NCI-H1436 (cell line): ENCODE measurements at regions not wholly inside any gene's neighbourhood (a gene's known extent, or its start where the extent isn't known, plus 50 kb on each side); places are given as distances from the start of the nearest gene placed in this dataset.
"Not testable (repeated sequence)": the region's sequence is repeated elsewhere in the genome, so short reads cannot be mapped to it uniquely, and the experiment has no call there.

Experiments
- DNase-seq: peaks from one replicate; lab custom pipeline; 2025; lab: John Stamatoyannopoulos, UW

- not testable (repeated sequence) for DNase-seq
Observed at GRCh38 chr6:27773542-27774263, 138.5 kb downstream of the OR2B2 start.

GRCh38 chr6:27772261-27773001, 139.8 kb downstream of the OR2B2 start:
- peak; percentile 76 for DNase-seq

GRCh38 chr6:27771235-27771634, 141.0 kb downstream of the OR2B2 start:
- DNase-seq: no peak

GRCh38 chr6:27770724-27771123, 141.5 kb downstream of the OR2B2 start:
- no peak for DNase-seq

- DNase-seq: no peak
Observed at GRCh38 chr6:27768556-27768955, 143.6 kb downstream of the OR2B2 start.

GRCh38 chr6:27767851-27768250, 144.3 kb downstream of the OR2B2 start:
- no peak for DNase-seq

- DNase-seq: no peak
Observed at GRCh38 chr6:27766405-27766804, 145.8 kb downstream of the OR2B2 start.

- DNase-seq: no peak
Observed at GRCh38 chr6:27765028-27765590, 147.1 kb downstream of the OR2B2 start.

- DNase-seq: no peak
Observed at GRCh38 chr6:27761391-27761790, 150.8 kb downstream of the OR2B2 start.

GRCh38 chr6:27760464-27760863, 151.7 kb downstream of the OR2B2 start:
- DNase-seq: no peak

GRCh38 chr6:27759930-27760329, 152.3 kb downstream of the OR2B2 start:
- no peak for DNase-seq

- no peak for DNase-seq
Observed at GRCh38 chr6:27758491-27758890, 153.7 kb downstream of the OR2B2 start.

GRCh38 chr6:27757307-27757706, 154.9 kb downstream of the OR2B2 start:
- no peak for DNase-seq

- DNase-seq: no peak
Observed at GRCh38 chr6:27755768-27756167, 156.4 kb downstream of the OR2B2 start.

- DNase-seq: no peak
Observed at GRCh38 chr6:27754408-27754782, 157.8 kb downstream of the OR2B2 start.

GRCh38 chr6:27753668-27754407, 158.4 kb downstream of the OR2B2 start:
- DNase-seq: peak; percentile 84

GRCh38 chr6:27752038-27752885, 159.9 kb downstream of the OR2B2 start:
- peak; percentile 75 for DNase-seq

- DNase-seq: no peak
Observed at GRCh38 chr6:27748661-27749060, 163.5 kb downstream of the OR2B2 start.

GRCh38 chr6:27747637-27748036, 164.6 kb downstream of the OR2B2 start:
- no peak for DNase-seq

- DNase-seq: not testable (repeated sequence)
Observed at GRCh38 chr6:27746860-27747259, 165.3 kb downstream of the OR2B2 start.

- DNase-seq: no peak
Observed at GRCh38 chr6:27743787-27744186, 168.4 kb downstream of the OR2B2 start.
